Prostate gland (tissue), 2 donors: ENCODE measurements at regions not wholly inside any gene's neighbourhood (a gene's known extent, or its start where the extent isn't known, plus 50 kb on each side); places are given as distances from the start of the nearest gene placed in this dataset.

Experiments used
- POLR2A ChIP-seq: fragments of 450-650 bp; IDR thresholded peaks from one replicate; pipeline ENCODE4 v1.6.1; 2016; ENCODE audit warnings: antibody characterized with exemption, mild to moderate bottlenecking
- POLR2AphosphoS5 ChIP-seq: sonication (generic); formaldehyde crosslinking; IDR thresholded peaks from one replicate; pipeline ENCODE4 v1.6.1; 2017; ENCODE audit warnings: antibody characterized with exemption
- TF ChIP-seq, protein P1 (sequence below), 4 experiments: fragments of 200-600 bp in 2 of 4; fragments of 450-650 bp in 2 of 4; sonication (generic) in 2 of 4; IDR thresholded peaks; 1 replicate in 3 of 4; 2 replicates in 1 of 4; pipeline ENCODE4 v1.5.1; 2016 to 2019; ENCODE audit warnings: antibody characterized with exemption in 4 of 4, mild to moderate bottlenecking in 2 of 4, moderate library complexity in 2 of 4

DNA sequence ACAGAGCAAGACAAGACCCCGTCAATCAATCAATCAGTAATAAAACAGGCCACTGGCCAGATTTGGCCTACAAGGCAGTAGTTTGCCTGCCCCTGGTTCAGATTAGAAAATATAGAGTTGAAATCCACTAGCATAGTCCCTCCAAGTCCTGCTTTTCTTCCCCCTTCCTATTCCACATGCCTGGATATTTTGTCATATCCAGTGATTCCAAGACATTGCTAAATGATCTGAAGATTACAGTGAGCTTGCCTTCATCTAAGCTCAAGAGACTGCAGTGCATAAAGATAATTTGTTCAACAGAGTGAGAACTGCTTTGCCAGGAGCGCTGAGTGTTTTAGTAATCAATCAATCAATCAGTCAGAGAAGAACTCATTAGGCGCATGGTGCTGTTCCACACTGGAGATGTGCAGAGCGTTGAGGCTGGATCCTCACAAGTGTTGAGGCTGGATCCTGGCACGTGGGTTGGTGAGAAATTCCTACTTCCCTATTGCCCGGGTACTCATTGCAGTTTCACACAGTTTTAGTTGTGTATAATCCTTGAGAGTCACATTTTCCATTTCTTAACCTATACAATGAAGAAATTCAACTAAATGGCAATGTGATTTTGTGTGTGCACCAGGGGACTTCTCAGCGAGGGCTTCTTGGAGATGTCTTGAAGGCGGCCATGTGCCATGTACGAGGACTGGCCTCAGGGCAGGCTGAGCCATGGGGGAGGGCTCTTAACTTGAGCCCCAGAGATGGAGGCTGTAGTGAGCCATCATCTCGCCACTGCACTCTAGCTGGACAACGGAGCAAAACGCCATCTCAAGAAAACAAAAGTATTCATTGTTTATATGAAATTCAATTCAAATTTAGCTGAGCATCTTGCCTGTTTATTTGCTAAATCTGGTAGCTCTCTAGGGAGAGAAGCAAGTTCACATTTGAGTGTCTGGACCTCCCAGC lies 76.3 kb downstream of the TOMM20 start:
- TF ChIP-seq, protein P1, sequence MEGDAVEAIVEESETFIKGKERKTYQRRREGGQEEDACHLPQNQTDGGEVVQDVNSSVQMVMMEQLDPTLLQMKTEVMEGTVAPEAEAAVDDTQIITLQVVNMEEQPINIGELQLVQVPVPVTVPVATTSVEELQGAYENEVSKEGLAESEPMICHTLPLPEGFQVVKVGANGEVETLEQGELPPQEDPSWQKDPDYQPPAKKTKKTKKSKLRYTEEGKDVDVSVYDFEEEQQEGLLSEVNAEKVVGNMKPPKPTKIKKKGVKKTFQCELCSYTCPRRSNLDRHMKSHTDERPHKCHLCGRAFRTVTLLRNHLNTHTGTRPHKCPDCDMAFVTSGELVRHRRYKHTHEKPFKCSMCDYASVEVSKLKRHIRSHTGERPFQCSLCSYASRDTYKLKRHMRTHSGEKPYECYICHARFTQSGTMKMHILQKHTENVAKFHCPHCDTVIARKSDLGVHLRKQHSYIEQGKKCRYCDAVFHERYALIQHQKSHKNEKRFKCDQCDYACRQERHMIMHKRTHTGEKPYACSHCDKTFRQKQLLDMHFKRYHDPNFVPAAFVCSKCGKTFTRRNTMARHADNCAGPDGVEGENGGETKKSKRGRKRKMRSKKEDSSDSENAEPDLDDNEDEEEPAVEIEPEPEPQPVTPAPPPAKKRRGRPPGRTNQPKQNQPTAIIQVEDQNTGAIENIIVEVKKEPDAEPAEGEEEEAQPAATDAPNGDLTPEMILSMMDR (IDR thresholded peaks at IDR 0.05), result no peak
- TF ChIP-seq POLR2A (no peak), POLR2AphosphoS5 (no peak)
